Nephron (organoid): ENCODE measurements at regions not wholly inside any gene's neighbourhood (a gene's known extent, or its start where the extent isn't known, plus 50 kb on each side); places are given as distances from the start of the nearest gene placed in this dataset.
"Not testable (repeated sequence)": the region's sequence is repeated elsewhere in the genome, so short reads cannot be mapped to it uniquely, and the experiment has no call there.

Source experiments
- H3K27ac Mint-ChIP-seq, 3 experiments: 2 replicates each; pipeline ENCODE4 v1.8.0; 2020; ENCODE audit warnings: mixed read lengths in 3 of 3, mild to moderate bottlenecking in 2 of 3, moderate library complexity in 1 of 3
- H3K27me3 Mint-ChIP-seq: 2 replicates; pipeline ENCODE4 v1.8.0; 2021; ENCODE audit warnings: low read depth, mild to moderate bottlenecking, moderate library complexity, mixed read lengths
- H3K36me3 Mint-ChIP-seq: 2 replicates; pipeline ENCODE4 v1.8.0; 2020; ENCODE audit warnings: low read depth, mixed read lengths
- H3K4me1 Mint-ChIP-seq: 2 replicates; pipeline ENCODE4 v1.8.0; 2020; ENCODE audit warnings: mixed read lengths
- H3K4me3 Mint-ChIP-seq, 3 experiments: 2 replicates each; pipeline ENCODE4 v1.8.0; 2020; ENCODE audit warnings: mild to moderate bottlenecking in 3 of 3, mixed read lengths in 3 of 3, moderate library complexity in 2 of 3
- H3K9me3 Mint-ChIP-seq: 2 replicates; pipeline ENCODE4 v1.8.0; 2020; ENCODE audit warnings: mixed read lengths
- TF ChIP-seq, protein P1 (sequence below), 3 experiments: fragments of 200-600 bp; sonication (generic); IDR thresholded peaks; one replicate each; pipeline ENCODE4 v1.5.0; 2021; ENCODE audit warnings: antibody characterized with exemption in 3 of 3; ENCODE audit not compliant: unreplicated experiment in 3 of 3

DNA sequence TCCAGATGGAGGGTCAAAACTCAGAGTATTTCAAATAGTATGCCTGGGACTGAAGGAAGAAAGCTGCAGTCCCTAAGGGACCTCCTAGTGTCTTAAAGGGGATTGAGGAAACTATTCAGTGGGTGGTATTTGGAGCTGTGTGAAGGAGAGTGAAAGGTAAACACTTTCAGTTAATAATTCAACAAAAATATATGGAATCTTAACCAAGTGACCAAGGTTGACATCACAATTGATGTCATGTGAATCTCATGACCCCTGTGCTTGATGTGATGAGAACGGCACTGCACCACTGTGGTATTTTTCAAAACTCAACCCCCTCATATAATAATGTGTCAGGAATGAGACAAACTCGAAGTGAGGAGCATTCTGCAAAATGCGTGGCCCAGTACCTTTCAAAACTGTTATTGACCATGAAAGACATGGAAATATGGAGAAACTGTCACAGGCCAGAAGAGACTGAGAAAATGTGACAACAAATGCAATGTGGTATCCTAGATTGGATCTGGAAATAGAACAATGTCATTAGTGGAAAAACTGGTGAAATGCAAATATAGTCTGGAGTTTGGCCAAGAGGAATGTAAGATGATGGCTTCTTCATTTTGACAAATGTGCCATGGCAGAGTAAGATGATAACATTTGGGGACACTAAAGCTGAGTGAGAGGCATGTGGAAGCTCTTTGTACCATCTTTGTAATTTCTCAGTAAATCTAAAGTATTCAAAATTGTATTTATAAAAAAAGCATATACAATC lies 553.9 kb downstream of the RFC3 start:
- TF ChIP-seq, protein P1, sequence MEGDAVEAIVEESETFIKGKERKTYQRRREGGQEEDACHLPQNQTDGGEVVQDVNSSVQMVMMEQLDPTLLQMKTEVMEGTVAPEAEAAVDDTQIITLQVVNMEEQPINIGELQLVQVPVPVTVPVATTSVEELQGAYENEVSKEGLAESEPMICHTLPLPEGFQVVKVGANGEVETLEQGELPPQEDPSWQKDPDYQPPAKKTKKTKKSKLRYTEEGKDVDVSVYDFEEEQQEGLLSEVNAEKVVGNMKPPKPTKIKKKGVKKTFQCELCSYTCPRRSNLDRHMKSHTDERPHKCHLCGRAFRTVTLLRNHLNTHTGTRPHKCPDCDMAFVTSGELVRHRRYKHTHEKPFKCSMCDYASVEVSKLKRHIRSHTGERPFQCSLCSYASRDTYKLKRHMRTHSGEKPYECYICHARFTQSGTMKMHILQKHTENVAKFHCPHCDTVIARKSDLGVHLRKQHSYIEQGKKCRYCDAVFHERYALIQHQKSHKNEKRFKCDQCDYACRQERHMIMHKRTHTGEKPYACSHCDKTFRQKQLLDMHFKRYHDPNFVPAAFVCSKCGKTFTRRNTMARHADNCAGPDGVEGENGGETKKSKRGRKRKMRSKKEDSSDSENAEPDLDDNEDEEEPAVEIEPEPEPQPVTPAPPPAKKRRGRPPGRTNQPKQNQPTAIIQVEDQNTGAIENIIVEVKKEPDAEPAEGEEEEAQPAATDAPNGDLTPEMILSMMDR (IDR thresholded peaks at IDR 0.05; ENCODE audit: unreplicated experiment in 3 of 3) = no peak
- Mint-ChIP-seq H3K27me3 (peaks cover 3% of the 10 kb centered on the region), H3K4me1 (peaks cover 4% of the 10 kb centered on the region), H3K27ac (peak overlapping the region in 1 of 3 experiments; percentile 43), H3K36me3 (no peaks in the 10 kb centered on the region), H3K4me3 (no peak overlapping the region), H3K9me3 (no peaks in the 10 kb centered on the region)

DNA sequence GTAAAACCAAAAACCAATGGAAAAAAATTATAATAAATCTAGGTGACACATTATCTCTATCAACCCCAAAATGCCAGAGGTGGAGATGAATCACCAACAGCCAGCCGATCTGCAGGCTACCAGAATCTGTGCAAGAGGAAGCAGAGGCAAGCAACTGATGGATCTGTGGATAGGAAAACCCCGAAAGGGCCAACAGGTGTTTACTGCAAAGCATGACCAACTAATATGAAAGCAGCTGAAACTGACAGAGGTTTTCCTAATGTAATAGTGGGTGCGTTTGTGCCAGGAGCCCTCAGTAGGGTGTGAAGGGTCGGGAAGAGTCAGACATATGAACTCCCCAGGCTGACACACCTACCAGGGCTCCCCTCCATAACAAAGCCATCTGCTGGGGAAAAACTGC lies 554.6 kb downstream of the RFC3 start:
- H3K9me3 Mint-ChIP-seq = no peaks in the 10 kb centered on the region
- TF ChIP-seq, protein P1 (IDR thresholded peaks at IDR 0.05; ENCODE audit: unreplicated experiment in 3 of 3) = no peak
- H3K4me3 Mint-ChIP-seq = no peak overlapping the region
- peaks cover 3% of the 10 kb centered on the region for H3K27me3 Mint-ChIP-seq
- H3K27ac Mint-ChIP-seq = no peak overlapping the region
- H3K4me1 Mint-ChIP-seq = peaks cover 4% of the 10 kb centered on the region
- H3K36me3 Mint-ChIP-seq = no peaks in the 10 kb centered on the region

DNA sequence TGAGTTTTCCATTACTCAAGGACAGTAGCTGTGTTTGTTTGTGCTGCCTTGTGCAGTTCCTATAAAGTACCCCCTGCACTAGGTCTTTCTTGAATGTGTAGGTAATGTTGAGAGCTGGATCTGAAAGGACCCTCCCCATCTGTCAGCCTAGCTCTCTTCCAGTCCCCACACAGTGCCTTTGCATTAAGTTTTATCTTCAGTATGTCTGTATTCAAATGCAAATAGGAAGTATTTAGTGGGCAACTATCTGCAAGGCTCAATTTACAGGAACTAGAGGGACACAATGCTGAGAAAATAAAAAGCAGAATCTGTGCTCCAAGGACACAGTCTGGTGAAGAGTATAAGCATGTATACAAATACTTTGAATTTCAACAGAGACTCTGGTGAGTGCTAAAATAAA lies 558.5 kb downstream of the RFC3 start:
- no peaks in the 10 kb centered on the region for H3K9me3 Mint-ChIP-seq
- TF ChIP-seq, protein P1 (IDR thresholded peaks at IDR 0.05; ENCODE audit: unreplicated experiment in 3 of 3) = no peak
- no peaks in the 10 kb centered on the region for H3K36me3 Mint-ChIP-seq
- H3K4me3 Mint-ChIP-seq = no peak overlapping the region
- no peak overlapping the region for H3K27ac Mint-ChIP-seq
- peaks cover 4% of the 10 kb centered on the region for H3K4me1 Mint-ChIP-seq
- no peaks in the 10 kb centered on the region for H3K27me3 Mint-ChIP-seq

DNA sequence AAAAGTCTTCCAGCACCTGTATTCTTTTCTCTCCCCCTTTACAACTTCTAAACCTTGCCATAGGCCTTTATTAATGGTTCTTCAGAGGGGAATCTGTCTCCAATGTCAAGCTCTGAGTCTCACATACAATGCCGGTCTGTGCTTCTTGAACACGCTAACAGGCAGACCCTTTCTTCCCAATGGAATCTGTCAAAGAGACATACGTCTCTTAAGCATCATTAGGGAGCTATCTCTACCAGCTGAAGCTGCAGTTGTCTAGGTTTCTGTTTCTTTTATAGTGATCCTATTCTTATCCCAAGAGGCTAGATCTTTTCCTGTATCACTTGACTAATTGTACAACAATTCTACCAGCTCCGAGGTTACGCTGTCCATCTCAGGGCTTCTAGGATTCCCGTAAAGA lies 560.8 kb upstream of the NBEA start:
- Mint-ChIP-seq H3K4me1 (no peaks in the 10 kb centered on the region), H3K9me3 (no peaks in the 10 kb centered on the region), H3K4me3 (no peak overlapping the region), H3K27ac (no peak overlapping the region), H3K27me3 (no peaks in the 10 kb centered on the region), H3K36me3 (no peaks in the 10 kb centered on the region)
- TF ChIP-seq, protein P1 (IDR thresholded peaks at IDR 0.05; ENCODE audit: unreplicated experiment in 3 of 3) = no peak

DNA sequence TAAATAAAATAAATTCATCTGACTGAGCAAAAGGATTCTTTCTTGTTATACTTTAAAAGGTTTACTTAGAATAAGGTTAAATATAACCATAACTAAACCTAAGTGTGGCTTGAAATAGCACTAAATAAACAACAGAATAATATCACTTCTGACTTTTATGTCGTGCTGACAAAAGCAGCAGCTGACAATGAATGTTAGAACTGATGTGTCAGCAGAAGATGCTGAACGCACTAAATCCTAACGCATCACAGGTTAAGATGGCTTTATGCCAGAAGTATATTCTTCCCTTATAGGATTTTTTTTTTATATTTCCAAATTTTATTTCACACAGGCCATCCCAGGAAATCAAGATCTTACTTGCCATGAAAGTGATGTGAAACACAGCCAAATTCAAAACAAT lies 558.3 kb upstream of the NBEA start:
- Mint-ChIP-seq H3K9me3 (no peaks in the 10 kb centered on the region), H3K36me3 (no peaks in the 10 kb centered on the region), H3K4me3 (no peak overlapping the region), H3K4me1 (no peaks in the 10 kb centered on the region), H3K27me3 (no peaks in the 10 kb centered on the region), H3K27ac (no peak overlapping the region)
- TF ChIP-seq, protein P1 (IDR thresholded peaks at IDR 0.05; ENCODE audit: unreplicated experiment in 3 of 3) = no peak

DNA sequence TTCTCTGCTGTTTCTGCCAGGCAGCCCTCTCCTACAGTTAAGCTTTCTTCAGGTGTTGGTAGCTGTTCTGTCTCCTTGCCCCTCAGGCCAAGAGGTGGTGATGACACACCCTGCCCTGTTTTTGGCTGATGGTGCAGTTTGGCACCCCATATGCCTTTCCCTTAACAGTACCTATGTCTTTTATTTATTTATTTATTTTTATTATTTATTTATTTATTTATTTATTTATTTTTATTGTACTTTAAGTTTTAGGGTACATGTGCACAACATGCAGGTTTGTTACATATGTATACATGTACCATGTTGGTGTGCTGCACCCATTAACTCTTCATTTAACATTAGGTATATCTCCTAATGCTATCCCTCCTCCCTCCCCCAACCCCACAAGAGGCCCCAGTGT lies 555.8 kb upstream of the NBEA start:
- H3K27ac Mint-ChIP-seq, H3K9me3 Mint-ChIP-seq, H3K27me3 Mint-ChIP-seq, H3K36me3 Mint-ChIP-seq, H3K4me3 Mint-ChIP-seq, H3K4me1 Mint-ChIP-seq: not testable (repeated sequence)
